Activated naive CD4-positive, alpha-beta T cell treated with anti-CD3 and anti-CD28 coated beads, Interleukin-2, amount 10 ng/mL, durations not matched to agents 7 days and 5 days (primary cell): ENCODE measurements at regions not wholly inside any gene's neighbourhood (a gene's known extent, or its start where the extent isn't known, plus 50 kb on each side); places are given as distances from the start of the nearest gene placed in this dataset.
"Not testable (repeated sequence)": the region's sequence is repeated elsewhere in the genome, so short reads cannot be mapped to it uniquely, and the experiment has no call there.

Experiments used
- CTCF ChIA-PET: fragments of 350-600 bp; sonication (Branson Sonifier 250); formaldehyde crosslinking; loops from one replicate; lab custom pipeline; 2021; ENCODE audit warnings: antibody characterized with exemption; lab: Charles Lee
- DNase-seq: peaks from one replicate; pipeline ENCODE4 v3.0.0-alpha.2; 2020
- H3K27ac Mint-ChIP-seq: one replicate; pipeline ENCODE4 v1.8.0; 2021; ENCODE audit warnings: mild to moderate bottlenecking, moderate library complexity, mixed read lengths
- H3K27me3 Mint-ChIP-seq: one replicate; pipeline ENCODE4 v1.8.0; 2021; ENCODE audit warnings: mild to moderate bottlenecking, mixed read lengths
- H3K36me3 Mint-ChIP-seq: one replicate; pipeline ENCODE4 v1.8.0; 2021; ENCODE audit warnings: mixed read lengths
- H3K4me1 Mint-ChIP-seq: one replicate; pipeline ENCODE4 v1.8.0; 2021; ENCODE audit warnings: mixed read lengths
- H3K4me3 Mint-ChIP-seq: one replicate; pipeline ENCODE4 v1.8.0; 2021; ENCODE audit warnings: mild to moderate bottlenecking, moderate library complexity, mixed read lengths
- H3K9me3 Mint-ChIP-seq: one replicate; pipeline ENCODE4 v1.8.0; 2021; ENCODE audit warnings: mixed read lengths

- CTCF ChIA-PET, result no interaction called here
- Mint-ChIP-seq H3K9me3 (no peaks in the 10 kb centered on the region), H3K4me1 (no peaks in the 10 kb centered on the region), H3K36me3 (no peaks in the 10 kb centered on the region), H3K4me3 (no peak overlapping the region), H3K27me3 (no peaks in the 10 kb centered on the region), H3K27ac (no peak overlapping the region)
- DNase-seq, result no peak
Measured at GRCh38 chr2:54065411-54065810, 50.0 kb upstream of the ACYP2 start.

- Mint-ChIP-seq H3K9me3 (no peaks in the 10 kb centered on the region), H3K36me3 (no peaks in the 10 kb centered on the region), H3K27me3 (no peaks in the 10 kb centered on the region), H3K27ac (no peak overlapping the region), H3K4me3 (no peak overlapping the region), H3K4me1 (no peaks in the 10 kb centered on the region)
- CTCF ChIA-PET, result no interaction called here
- DNase-seq, result no peak
Measured at GRCh38 chr2:54063967-54064535, 51.4 kb upstream of the ACYP2 start.

- Mint-ChIP-seq H3K27me3 (no peaks in the 10 kb centered on the region), H3K4me3 (no peak overlapping the region), H3K9me3 (no peaks in the 10 kb centered on the region), H3K4me1 (no peaks in the 10 kb centered on the region), H3K36me3 (peaks cover 4% of the 10 kb centered on the region), H3K27ac (no peak overlapping the region)
- CTCF ChIA-PET, result no interaction called here
- no peak for DNase-seq
Measured at GRCh38 chr2:54062401-54062800, 53.0 kb upstream of the ACYP2 start.

GRCh38 chr2:54061272-54061671, 54.1 kb upstream of the ACYP2 start:
- Mint-ChIP-seq H3K4me1 (no peaks in the 10 kb centered on the region), H3K4me3 (no peak overlapping the region), H3K27ac (no peak overlapping the region), H3K36me3 (peaks cover 4% of the 10 kb centered on the region), H3K27me3 (no peaks in the 10 kb centered on the region), H3K9me3 (no peaks in the 10 kb centered on the region)
- CTCF ChIA-PET, result no interaction called here
- DNase-seq, result no peak

GRCh38 chr2:54059986-54060385, 55.4 kb upstream of the ACYP2 start:
- H3K4me1 Mint-ChIP-seq, result no peaks in the 10 kb centered on the region
- H3K4me3 Mint-ChIP-seq, result no peak overlapping the region
- H3K27me3 Mint-ChIP-seq, result no peaks in the 10 kb centered on the region
- H3K27ac Mint-ChIP-seq, result no peak overlapping the region
- H3K9me3 Mint-ChIP-seq, result no peaks in the 10 kb centered on the region
- CTCF ChIA-PET, result no interaction called here
- H3K36me3 Mint-ChIP-seq, result peaks cover 4% of the 10 kb centered on the region
- DNase-seq, result no peak

- no peak for DNase-seq
- H3K9me3 Mint-ChIP-seq, result no peaks in the 10 kb centered on the region
- CTCF ChIA-PET, result no interaction called here
- H3K27ac Mint-ChIP-seq, result no peak overlapping the region
- peaks cover 2% of the 10 kb centered on the region for H3K4me1 Mint-ChIP-seq
- H3K4me3 Mint-ChIP-seq, result no peak overlapping the region
- peaks cover 4% of the 10 kb centered on the region for H3K36me3 Mint-ChIP-seq
- H3K27me3 Mint-ChIP-seq, result no peaks in the 10 kb centered on the region
Measured at GRCh38 chr2:54059504-54059903, 55.9 kb upstream of the ACYP2 start.

- DNase-seq, result no peak
- H3K27me3 Mint-ChIP-seq, result no peaks in the 10 kb centered on the region
- H3K27ac Mint-ChIP-seq, result no peak overlapping the region
- H3K4me1 Mint-ChIP-seq, result peaks cover 13% of the 10 kb centered on the region
- no peak overlapping the region for H3K4me3 Mint-ChIP-seq
- CTCF ChIA-PET, result no interaction called here
- peaks cover 7% of the 10 kb centered on the region for H3K36me3 Mint-ChIP-seq
- no peaks in the 10 kb centered on the region for H3K9me3 Mint-ChIP-seq
Measured at GRCh38 chr2:54058449-54058848, 57.0 kb upstream of the ACYP2 start.

GRCh38 chr2:54054774-54055173, 60.6 kb upstream of the ACYP2 start:
- no peak for DNase-seq
- CTCF ChIA-PET, result no interaction called here
- peak overlapping the region; percentile 67 for H3K27ac Mint-ChIP-seq
- H3K9me3 Mint-ChIP-seq, result no peaks in the 10 kb centered on the region
- peaks cover 22% of the 10 kb centered on the region for H3K4me1 Mint-ChIP-seq
- H3K27me3 Mint-ChIP-seq, result no peaks in the 10 kb centered on the region
- H3K36me3 Mint-ChIP-seq, result peaks cover 13% of the 10 kb centered on the region
- no peak overlapping the region for H3K4me3 Mint-ChIP-seq

- Mint-ChIP-seq H3K4me1 (peaks cover 22% of the 10 kb centered on the region), H3K9me3 (no peaks in the 10 kb centered on the region), H3K4me3 (peak overlapping the region; percentile 13), H3K36me3 (peaks cover 13% of the 10 kb centered on the region), H3K27ac (peak overlapping the region; percentile 67), H3K27me3 (no peaks in the 10 kb centered on the region)
- CTCF ChIA-PET, result no interaction called here
- no peak for DNase-seq
Measured at GRCh38 chr2:54054271-54054670, 61.1 kb upstream of the ACYP2 start.

- H3K27me3 Mint-ChIP-seq, result no peaks in the 10 kb centered on the region
- CTCF ChIA-PET, result interaction anchor here (1.6 to 1.9 kb wide), 2 partner anchors 16 to 53 kb away, joined by 4 read pairs; no protein-coding TSS in a partner anchor
- peak overlapping the region; percentile 67 for H3K27ac Mint-ChIP-seq
- H3K36me3 Mint-ChIP-seq, result peaks cover 11% of the 10 kb centered on the region
- H3K4me1 Mint-ChIP-seq, result peaks cover 22% of the 10 kb centered on the region
- no peaks in the 10 kb centered on the region for H3K9me3 Mint-ChIP-seq
- H3K4me3 Mint-ChIP-seq, result peak overlapping the region; percentile 13
- no peak for DNase-seq
Measured at GRCh38 chr2:54053830-54054229, 61.6 kb upstream of the ACYP2 start.

GRCh38 chr2:54052825-54053718, 62.3 kb upstream of the ACYP2 start:
- Mint-ChIP-seq H3K4me1 (peaks cover 30% of the 10 kb centered on the region), H3K9me3 (no peaks in the 10 kb centered on the region), H3K4me3 (no peak overlapping the region), H3K27ac (peak overlapping the region; percentile 67), H3K36me3 (peaks cover 9% of the 10 kb centered on the region), H3K27me3 (no peaks in the 10 kb centered on the region)
- no peak for DNase-seq
- CTCF ChIA-PET, result interaction anchor here (0.9 to 1.9 kb wide), 8 partner anchors 14 to 258 kb away, joined by 3 to 4 read pairs (median 4); partner anchors contain the start of gene PSME4

GRCh38 chr2:54050445-54050844, 65.0 kb upstream of the ACYP2 start:
- no peaks in the 10 kb centered on the region for H3K27me3 Mint-ChIP-seq
- DNase-seq, result no peak
- H3K4me3 Mint-ChIP-seq, result no peak overlapping the region
- H3K27ac Mint-ChIP-seq, result no peak overlapping the region
- CTCF ChIA-PET, result no interaction called here
- peaks cover 9% of the 10 kb centered on the region for H3K36me3 Mint-ChIP-seq
- peaks cover 36% of the 10 kb centered on the region for H3K4me1 Mint-ChIP-seq
- peaks cover under 1% of the 10 kb centered on the region for H3K9me3 Mint-ChIP-seq

GRCh38 chr2:54049365-54049764, 66.0 kb upstream of the ACYP2 start:
- Mint-ChIP-seq H3K9me3 (peaks cover 7% of the 10 kb centered on the region), H3K4me1 (peaks cover 32% of the 10 kb centered on the region), H3K27me3 (no peaks in the 10 kb centered on the region), H3K4me3 (no peak overlapping the region), H3K27ac (no peak overlapping the region), H3K36me3 (peaks cover 15% of the 10 kb centered on the region)
- no peak for DNase-seq
- CTCF ChIA-PET, result interaction anchor here (1.1 kb wide), 1 partner anchor 107 kb away, joined by 3 read pairs; no protein-coding TSS in a partner anchor

GRCh38 chr2:54048896-54049295, 66.5 kb upstream of the ACYP2 start:
- DNase-seq, H3K27ac Mint-ChIP-seq, H3K27me3 Mint-ChIP-seq, H3K4me3 Mint-ChIP-seq: not testable (repeated sequence)
- CTCF ChIA-PET, result interaction anchor here (1.1 kb wide), 1 partner anchor 107 kb away, joined by 3 read pairs; no protein-coding TSS in a partner anchor
- H3K4me1 Mint-ChIP-seq, result peaks cover 27% of the 10 kb centered on the region
- peaks cover 11% of the 10 kb centered on the region for H3K9me3 Mint-ChIP-seq
- H3K36me3 Mint-ChIP-seq, result peaks cover 15% of the 10 kb centered on the region
